A673 (cell line): ENCODE measurements at regions not wholly inside any gene's neighbourhood (a gene's known extent, or its start where the extent isn't known, plus 50 kb on each side); places are given as distances from the start of the nearest gene placed in this dataset.

Experiments
- EZH2 ChIP-seq: fragments of 200-600 bp; sonication (generic); IDR thresholded peaks from 2 replicates; pipeline ENCODE4 v1.6.1; 2017; ENCODE audit warnings: borderline replicate concordance, low read depth, mild to moderate bottlenecking, mixed read lengths, antibody characterized with exemption, low read length; ENCODE audit not compliant: poor library complexity, severe bottlenecking
- TF ChIP-seq, protein P1 (sequence below): fragments of 300-800, 200-600 bp; sonication (generic); conservative IDR thresholded peaks from 2 replicates; pipeline ENCODE4 v1.5.1; 2017; ENCODE audit warnings: low read depth, mild to moderate bottlenecking, antibody characterized with exemption, low read length, moderate library complexity, mixed read lengths

DNA sequence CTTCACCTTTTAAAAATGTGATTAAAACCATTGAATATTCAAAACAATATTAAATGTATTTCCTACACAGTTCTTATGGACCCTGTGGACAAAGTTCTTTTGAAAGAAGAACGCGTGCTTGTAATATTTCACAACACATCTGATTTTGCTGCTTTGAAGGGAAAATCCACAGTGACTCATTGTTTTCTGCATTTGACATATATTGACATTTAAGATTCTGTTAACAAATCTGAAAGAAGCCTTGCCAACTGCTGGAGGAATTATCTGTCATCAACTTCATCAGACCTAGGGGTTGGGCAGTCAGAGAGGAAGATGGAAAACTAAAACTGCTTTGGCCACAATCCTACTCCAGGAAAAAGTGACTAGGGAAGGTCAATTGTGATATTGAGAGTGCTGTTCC is 56.9 kb upstream of the RASEF start:
- TF ChIP-seq EZH2, result no peak
- TF ChIP-seq, protein P1, sequence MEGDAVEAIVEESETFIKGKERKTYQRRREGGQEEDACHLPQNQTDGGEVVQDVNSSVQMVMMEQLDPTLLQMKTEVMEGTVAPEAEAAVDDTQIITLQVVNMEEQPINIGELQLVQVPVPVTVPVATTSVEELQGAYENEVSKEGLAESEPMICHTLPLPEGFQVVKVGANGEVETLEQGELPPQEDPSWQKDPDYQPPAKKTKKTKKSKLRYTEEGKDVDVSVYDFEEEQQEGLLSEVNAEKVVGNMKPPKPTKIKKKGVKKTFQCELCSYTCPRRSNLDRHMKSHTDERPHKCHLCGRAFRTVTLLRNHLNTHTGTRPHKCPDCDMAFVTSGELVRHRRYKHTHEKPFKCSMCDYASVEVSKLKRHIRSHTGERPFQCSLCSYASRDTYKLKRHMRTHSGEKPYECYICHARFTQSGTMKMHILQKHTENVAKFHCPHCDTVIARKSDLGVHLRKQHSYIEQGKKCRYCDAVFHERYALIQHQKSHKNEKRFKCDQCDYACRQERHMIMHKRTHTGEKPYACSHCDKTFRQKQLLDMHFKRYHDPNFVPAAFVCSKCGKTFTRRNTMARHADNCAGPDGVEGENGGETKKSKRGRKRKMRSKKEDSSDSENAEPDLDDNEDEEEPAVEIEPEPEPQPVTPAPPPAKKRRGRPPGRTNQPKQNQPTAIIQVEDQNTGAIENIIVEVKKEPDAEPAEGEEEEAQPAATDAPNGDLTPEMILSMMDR, result no peak
